H1 (cell line): ENCODE measurements at regions not wholly inside any gene's neighbourhood (a gene's known extent, or its start where the extent isn't known, plus 50 kb on each side); places are given as distances from the start of the nearest gene placed in this dataset.

Experiments used
- CEBPB ChIP-seq: IDR thresholded peaks from 2 replicates; pipeline ENCODE4 v1.6.1; 2012; ENCODE audit warnings: low read depth, low read length
- RAD21 ChIP-seq, 2 experiments: IDR thresholded peaks in 1 of 2; conservative IDR thresholded peaks in 1 of 2; 2 replicates each; pipeline ENCODE4 v1.6.1; 2011; ENCODE audit warnings: low read depth in 2 of 2, low read length in 2 of 2, improper control_type of control experiment in 1 of 2, inconsistent platforms in 1 of 2, mild to moderate bottlenecking in 1 of 2, moderate library complexity in 1 of 2
- RBBP5 ChIP-seq: IDR thresholded peaks from 2 replicates; pipeline ENCODE4 v1.7.1; 2012; ENCODE audit warnings: low read depth, mild to moderate bottlenecking, inconsistent platforms, low read length, moderate library complexity, borderline replicate concordance
- RFX5 ChIP-seq: IDR thresholded peaks from 2 replicates; pipeline ENCODE4 v1.6.1; 2011; ENCODE audit warnings: low read depth, low read length, improper control_type of control experiment, borderline replicate concordance
- SP2 ChIP-seq: IDR thresholded peaks from 2 replicates; pipeline ENCODE4 v1.6.1; 2012; ENCODE audit warnings: mild to moderate bottlenecking, low read length, inconsistent platforms
- TF ChIP-seq, protein P1 (sequence below): IDR thresholded peaks from 2 replicates; pipeline ENCODE4 v1.6.1; 2012; ENCODE audit warnings: low read length, inconsistent platforms

DNA sequence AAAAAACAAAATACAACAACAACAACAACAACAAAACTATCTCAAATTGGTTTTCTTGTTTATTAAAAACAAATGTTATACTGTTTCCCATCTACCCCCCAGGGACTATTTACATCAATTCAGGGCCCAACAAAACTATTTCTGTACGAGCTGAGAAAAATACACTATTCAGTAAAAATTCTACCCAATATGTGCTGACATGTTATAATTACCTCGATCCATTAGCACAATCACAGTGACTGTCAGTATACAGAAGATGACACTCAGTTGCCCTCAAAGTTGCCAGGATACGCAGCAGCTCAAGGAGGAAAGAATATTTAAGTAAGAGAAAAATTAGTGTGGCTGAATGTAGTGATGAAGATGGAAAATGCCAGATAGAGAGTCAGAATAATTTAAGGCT, 150.1 kb downstream of the COX18 start (continued):
- TF ChIP-seq RAD21 (IDR thresholded peaks at IDR 0.05 in 1 of 2, conservative IDR thresholded peaks at IDR 0.05 in 1 of 2; ENCODE audit: low read depth in 2 of 2, low read length in 2 of 2) (no peak), RFX5 (no peak), RBBP5 (no peak), SP2 (no peak), CEBPB (no peak)
- TF ChIP-seq, protein P1, sequence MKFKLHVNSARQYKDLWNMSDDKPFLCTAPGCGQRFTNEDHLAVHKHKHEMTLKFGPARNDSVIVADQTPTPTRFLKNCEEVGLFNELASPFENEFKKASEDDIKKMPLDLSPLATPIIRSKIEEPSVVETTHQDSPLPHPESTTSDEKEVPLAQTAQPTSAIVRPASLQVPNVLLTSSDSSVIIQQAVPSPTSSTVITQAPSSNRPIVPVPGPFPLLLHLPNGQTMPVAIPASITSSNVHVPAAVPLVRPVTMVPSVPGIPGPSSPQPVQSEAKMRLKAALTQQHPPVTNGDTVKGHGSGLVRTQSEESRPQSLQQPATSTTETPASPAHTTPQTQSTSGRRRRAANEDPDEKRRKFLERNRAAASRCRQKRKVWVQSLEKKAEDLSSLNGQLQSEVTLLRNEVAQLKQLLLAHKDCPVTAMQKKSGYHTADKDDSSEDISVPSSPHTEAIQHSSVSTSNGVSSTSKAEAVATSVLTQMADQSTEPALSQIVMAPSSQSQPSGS: no peak
